GM12878 (cell line): ENCODE measurements at regions not wholly inside any gene's neighbourhood (a gene's known extent, or its start where the extent isn't known, plus 50 kb on each side); places are given as distances from the start of the nearest gene placed in this dataset.

Experiments
- ATAC-seq: fragments of 200-7000 bp; cut with Tn5 transposase; 3 replicates; pipeline ENCODE4 v1.9.1; 2020; ENCODE audit warnings: mild to moderate bottlenecking, moderate library complexity
- BruUV-seq: library from RNA; stranded (reverse); fragments of 400-500 nt; replicated peaks from 2 replicates; lab custom pipeline; 2021; lab: Mats Ljungman, UMichigan
- CTCF ChIA-PET: fragments of 300-600 bp; sonication (Branson Sonifier 250); formaldehyde crosslinking; extraction: SDS; loops from one replicate; lab custom pipeline; 2021; ENCODE audit warnings: inconsistent platforms; lab: Yijun Ruan, JAX
- POLR2A ChIA-PET: fragments of 350-600 bp; formaldehyde crosslinking; extraction: SDS; loops from one replicate; lab custom pipeline; 2021; ENCODE audit warnings: inconsistent platforms; lab: Charles Lee
- RAD21 ChIA-PET: fragments of 300-600 bp; sonication (Branson Sonifier 250); formaldehyde crosslinking; loops from one replicate; lab custom pipeline; 2023; ENCODE audit warnings: antibody characterized with exemption; ENCODE audit not compliant: unreplicated experiment; lab: Charles Lee
- SMC1A ChIA-PET: fragments of 300-600 bp; sonication (Branson Sonifier 250); formaldehyde crosslinking; loops from one replicate; lab custom pipeline; 2023; ENCODE audit not compliant: unreplicated experiment, uncharacterized antibody; lab: Charles Lee
- DNase-seq: peaks from one replicate; pipeline ENCODE4 v3.0.0-alpha.2; 2011; ENCODE audit warnings: low read depth, low spot score
- FAIRE-seq: peaks from 3 replicates; lab custom pipeline; 2011; peaks lifted over from hg19 to GRCh38; lab: Jason Lieb, UNC
- H2AFZ ChIP-seq: 2 replicates; pipeline ENCODE4 v1.6.0; 2011; ENCODE audit warnings: low read depth, low read length, control low read depth; ENCODE audit not compliant: control insufficient read depth
- H3K27ac ChIP-seq: 2 replicates; pipeline ENCODE4 v1.5.1; 2011; ENCODE audit warnings: control low read depth; ENCODE audit not compliant: control insufficient read depth, insufficient read depth
- H3K27me3 ChIP-seq, 2 experiments: replicated peaks in 1 of 2; 2 replicates each; pipeline versions ENCODE4 v1.6.0 to v1.6.1; 2011; ENCODE audit warnings: low read length in 1 of 2; ENCODE audit not compliant: control insufficient read depth in 2 of 2, insufficient read depth in 2 of 2
- H3K36me3 ChIP-seq, 2 experiments: 2 replicates each; pipeline ENCODE4 v1.5.1; 2011; ENCODE audit warnings: low read length in 1 of 2; ENCODE audit not compliant: control insufficient read depth in 2 of 2, insufficient read depth in 2 of 2
- H3K4me1 ChIP-seq: 2 replicates; pipeline ENCODE4 v1.6.1; 2011; ENCODE audit warnings: mild to moderate bottlenecking, low read length, moderate library complexity, mixed read lengths; ENCODE audit not compliant: control insufficient read depth, insufficient read depth
- H3K4me2 ChIP-seq: 2 replicates; pipeline ENCODE4 v1.6.0; 2011; ENCODE audit warnings: control low read depth; ENCODE audit not compliant: control insufficient read depth, insufficient read depth
- H3K4me3 ChIP-seq: fragments of 200-600 bp; sonication (generic); 2 replicates; pipeline ENCODE4 v1.5.1; 2016
- H3K79me2 ChIP-seq: 2 replicates; pipeline ENCODE4 v1.6.0; 2011; ENCODE audit warnings: low read length; ENCODE audit not compliant: control insufficient read depth, insufficient read depth
- H3K9ac ChIP-seq: 2 replicates; pipeline ENCODE4 v1.8.0; 2011; ENCODE audit warnings: low read length, control low read depth, mixed read lengths; ENCODE audit not compliant: control insufficient read depth, insufficient read depth
- H3K9me3 ChIP-seq: replicated peaks from 3 replicates; pipeline ENCODE4 v1.5.1; 2011; ENCODE audit warnings: mild to moderate bottlenecking, low read length; ENCODE audit not compliant: control insufficient read depth, insufficient read depth
- H4K20me1 ChIP-seq: 2 replicates; pipeline ENCODE4 v1.6.0; 2011; ENCODE audit not compliant: control insufficient read depth, insufficient read depth
- CHD2 ChIP-seq: IDR thresholded peaks from 2 replicates; pipeline ENCODE4 v1.6.1; 2011; ENCODE audit warnings: low read depth, low read length, improper control_type of control experiment, borderline replicate concordance
- CHD4 ChIP-seq: fragments of 200-600 bp; sonication (generic); IDR thresholded peaks from 2 replicates; pipeline ENCODE4 v1.6.1; 2016; ENCODE audit warnings: mild to moderate bottlenecking
- ETV6 ChIP-seq, 2 experiments: fragments of 450-650 bp in 1 of 2; IDR thresholded peaks in 1 of 2; conservative IDR thresholded peaks in 1 of 2; 2 replicates each; pipeline ENCODE4 v1.6.1; 2014; ENCODE audit warnings: antibody characterized with exemption in 1 of 2, borderline replicate concordance in 1 of 2, low read depth in 1 of 2, mild to moderate bottlenecking in 1 of 2, moderate library complexity in 1 of 2
- FOXK2 ChIP-seq: fragments of 450-650 bp; IDR thresholded peaks from 2 replicates; pipeline ENCODE4 v1.6.1; 2017; ENCODE audit warnings: mild to moderate bottlenecking, moderate library complexity
- KAT2A ChIP-seq: conservative IDR thresholded peaks from 2 replicates; pipeline ENCODE4 v1.6.1; 2011; ENCODE audit warnings: low read depth, low read length; ENCODE audit not compliant: control insufficient read depth
- RAD51 ChIP-seq: fragments of 450-650 bp; IDR thresholded peaks from 2 replicates; pipeline ENCODE4 v1.6.1; 2016; ENCODE audit warnings: moderate library complexity, mild to moderate bottlenecking, inconsistent platforms
- RBBP5 ChIP-seq: fragments of 200-600 bp; sonication (generic); conservative IDR thresholded peaks from 2 replicates; pipeline ENCODE4 v1.6.1; 2016
- RUNX3 ChIP-seq: IDR thresholded peaks from 2 replicates; pipeline ENCODE4 v1.6.1; 2012; ENCODE audit warnings: low read length, inconsistent platforms
- SP1 ChIP-seq: IDR thresholded peaks from one replicate; pipeline ENCODE4 v1.6.1; 2011; ENCODE audit warnings: low read depth, low read length
- TBL1XR1 ChIP-seq: IDR thresholded peaks from 2 replicates; pipeline ENCODE4 v1.6.1; 2012; ENCODE audit warnings: low read depth, low read length, improper control_type of control experiment
- TCF12 ChIP-seq: IDR thresholded peaks from 2 replicates; pipeline ENCODE4 v1.6.1; 2011; ENCODE audit warnings: low read depth, mild to moderate bottlenecking, low read length
- ZNF24 ChIP-seq: fragments of 450-650 bp; IDR thresholded peaks from 2 replicates; pipeline ENCODE4 v1.6.1; 2017; ENCODE audit warnings: antibody characterized with exemption, mild to moderate bottlenecking
- whole genome bisulfite sequencing: methylation state at CpG from one replicate; pipeline ENCODE4 v1.1.6; 2016; ENCODE audit warnings: low lambda C conversion rate; ENCODE audit not compliant: insufficient replicate concordance, insufficient coverage; ENCODE audit errors: missing lambda C conversion rate; 5-methylcytosine and 5-hydroxymethylcytosine counted together
- in situ Hi-C: fragments of 300-500 bp; cut with MboI; formaldehyde crosslinking; loops from 9 replicates; pipeline ENCODE4 v1.14.3; 2018; ENCODE audit warnings: mixed read lengths
- intact Hi-C: fragments of 100-400 bp; cut with micrococcal nuclease; formaldehyde crosslinking; loops from one replicate; pipeline ENCODE4 v1.14.2; 2022; ENCODE audit not compliant: unreplicated experiment
- TF ChIP-seq, protein P1 (sequence below): IDR thresholded peaks from 2 replicates; pipeline ENCODE4 v1.6.1; 2012; ENCODE audit warnings: low read depth, low read length, improper control_type of control experiment
- TF ChIP-seq, protein P2 (sequence below): fragments of 150-350 bp; IDR thresholded peaks from 2 replicates; pipeline ENCODE4 v1.6.1; 2014; ENCODE audit warnings: mild to moderate bottlenecking, low read depth, low read length
- TF ChIP-seq, protein P3 (sequence below): fragments of 450-650 bp; IDR thresholded peaks from 2 replicates; pipeline ENCODE4 v1.6.1; 2017; ENCODE audit warnings: mild to moderate bottlenecking, moderate library complexity
- TF ChIP-seq, protein P4 (sequence below): fragments of 450-650 bp; IDR thresholded peaks from 2 replicates; pipeline ENCODE4 v1.6.1; 2018; ENCODE audit warnings: mild to moderate bottlenecking, low read depth, moderate library complexity; ENCODE audit not compliant: partially characterized antibody

DNA sequence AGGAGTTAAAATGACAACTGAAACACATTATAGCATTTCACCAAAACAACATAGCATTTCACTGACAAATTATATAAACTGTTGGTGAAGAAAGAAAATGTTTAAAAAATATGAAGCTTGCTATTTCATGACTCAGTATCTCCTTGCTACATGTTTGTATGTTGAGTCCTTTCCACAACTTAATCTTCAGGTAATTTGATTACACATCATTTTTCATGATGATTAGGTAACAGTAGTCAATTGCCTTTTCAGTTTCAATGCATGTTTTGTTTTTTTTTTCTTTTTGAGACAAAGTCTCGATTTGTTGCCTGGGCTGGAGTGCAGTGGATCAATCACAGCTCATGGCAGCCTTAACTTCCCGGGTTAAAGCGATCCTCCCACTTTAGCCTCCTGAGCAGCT, 177.8 kb upstream of the PMFBP1 start:
- H4K20me1 ChIP-seq = no peaks in the 10 kb centered on the region
- CTCF ChIA-PET = no interaction called here
- 98% methylated on average over 3 of the region's 3 CpGs for WGBS
- H3K27ac ChIP-seq = no peak overlapping the region
- DNase-seq = no peak
- no peak for ATAC-seq
- no peaks in the 10 kb centered on the region for H3K4me1 ChIP-seq
- H3K4me3 ChIP-seq = no peak overlapping the region
- no peaks in the 10 kb centered on the region for H3K27me3 ChIP-seq
- no peak overlapping the region for H2AFZ ChIP-seq
- POLR2A ChIA-PET = interaction anchor here (0.7 kb wide), 1 partner anchor 13 kb away, joined by 5 read pairs; no protein-coding TSS in a partner anchor
- no peaks in the 10 kb centered on the region for H3K79me2 ChIP-seq
- no peaks in the 10 kb centered on the region for H3K9me3 ChIP-seq
- intact Hi-C loops (no loop called here), in situ Hi-C loops (no loop called here)
- SMC1A ChIA-PET = interaction anchor here (0.6 to 1.4 kb wide), 2 partner anchors 9 to 554 kb away, joined by 3 to 4 read pairs; no protein-coding TSS in a partner anchor
- RAD21 ChIA-PET = no interaction called here
- H3K36me3 ChIP-seq = no peaks in the 10 kb centered on the region
- no peak overlapping the region for H3K9ac ChIP-seq
- no TSS peak for BruUV-seq
- H3K4me2 ChIP-seq = no peak overlapping the region
- FAIRE-seq = no peak
- TF ChIP-seq, protein P1, sequence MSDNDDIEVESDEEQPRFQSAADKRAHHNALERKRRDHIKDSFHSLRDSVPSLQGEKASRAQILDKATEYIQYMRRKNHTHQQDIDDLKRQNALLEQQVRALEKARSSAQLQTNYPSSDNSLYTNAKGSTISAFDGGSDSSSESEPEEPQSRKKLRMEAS = no peak
- TF ChIP-seq, protein P2, sequence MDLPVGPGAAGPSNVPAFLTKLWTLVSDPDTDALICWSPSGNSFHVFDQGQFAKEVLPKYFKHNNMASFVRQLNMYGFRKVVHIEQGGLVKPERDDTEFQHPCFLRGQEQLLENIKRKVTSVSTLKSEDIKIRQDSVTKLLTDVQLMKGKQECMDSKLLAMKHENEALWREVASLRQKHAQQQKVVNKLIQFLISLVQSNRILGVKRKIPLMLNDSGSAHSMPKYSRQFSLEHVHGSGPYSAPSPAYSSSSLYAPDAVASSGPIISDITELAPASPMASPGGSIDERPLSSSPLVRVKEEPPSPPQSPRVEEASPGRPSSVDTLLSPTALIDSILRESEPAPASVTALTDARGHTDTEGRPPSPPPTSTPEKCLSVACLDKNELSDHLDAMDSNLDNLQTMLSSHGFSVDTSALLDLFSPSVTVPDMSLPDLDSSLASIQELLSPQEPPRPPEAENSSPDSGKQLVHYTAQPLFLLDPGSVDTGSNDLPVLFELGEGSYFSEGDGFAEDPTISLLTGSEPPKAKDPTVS = no peak
- TF ChIP-seq TCF12 = no peak
- no peak for TF ChIP-seq CHD4
- TF ChIP-seq SP1 = no peak
- TF ChIP-seq, protein P3, sequence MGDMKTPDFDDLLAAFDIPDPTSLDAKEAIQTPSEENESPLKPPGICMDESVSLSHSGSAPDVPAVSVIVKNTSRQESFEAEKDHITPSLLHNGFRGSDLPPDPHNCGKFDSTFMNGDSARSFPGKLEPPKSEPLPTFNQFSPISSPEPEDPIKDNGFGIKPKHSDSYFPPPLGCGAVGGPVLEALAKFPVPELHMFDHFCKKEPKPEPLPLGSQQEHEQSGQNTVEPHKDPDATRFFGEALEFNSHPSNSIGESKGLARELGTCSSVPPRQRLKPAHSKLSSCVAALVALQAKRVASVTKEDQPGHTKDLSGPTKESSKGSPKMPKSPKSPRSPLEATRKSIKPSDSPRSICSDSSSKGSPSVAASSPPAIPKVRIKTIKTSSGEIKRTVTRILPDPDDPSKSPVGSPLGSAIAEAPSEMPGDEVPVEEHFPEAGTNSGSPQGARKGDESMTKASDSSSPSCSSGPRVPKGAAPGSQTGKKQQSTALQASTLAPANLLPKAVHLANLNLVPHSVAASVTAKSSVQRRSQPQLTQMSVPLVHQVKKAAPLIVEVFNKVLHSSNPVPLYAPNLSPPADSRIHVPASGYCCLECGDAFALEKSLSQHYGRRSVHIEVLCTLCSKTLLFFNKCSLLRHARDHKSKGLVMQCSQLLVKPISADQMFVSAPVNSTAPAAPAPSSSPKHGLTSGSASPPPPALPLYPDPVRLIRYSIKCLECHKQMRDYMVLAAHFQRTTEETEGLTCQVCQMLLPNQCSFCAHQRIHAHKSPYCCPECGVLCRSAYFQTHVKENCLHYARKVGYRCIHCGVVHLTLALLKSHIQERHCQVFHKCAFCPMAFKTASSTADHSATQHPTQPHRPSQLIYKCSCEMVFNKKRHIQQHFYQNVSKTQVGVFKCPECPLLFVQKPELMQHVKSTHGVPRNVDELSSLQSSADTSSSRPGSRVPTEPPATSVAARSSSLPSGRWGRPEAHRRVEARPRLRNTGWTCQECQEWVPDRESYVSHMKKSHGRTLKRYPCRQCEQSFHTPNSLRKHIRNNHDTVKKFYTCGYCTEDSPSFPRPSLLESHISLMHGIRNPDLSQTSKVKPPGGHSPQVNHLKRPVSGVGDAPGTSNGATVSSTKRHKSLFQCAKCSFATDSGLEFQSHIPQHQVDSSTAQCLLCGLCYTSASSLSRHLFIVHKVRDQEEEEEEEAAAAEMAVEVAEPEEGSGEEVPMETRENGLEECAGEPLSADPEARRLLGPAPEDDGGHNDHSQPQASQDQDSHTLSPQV = no peak
- TF ChIP-seq, protein P4, sequence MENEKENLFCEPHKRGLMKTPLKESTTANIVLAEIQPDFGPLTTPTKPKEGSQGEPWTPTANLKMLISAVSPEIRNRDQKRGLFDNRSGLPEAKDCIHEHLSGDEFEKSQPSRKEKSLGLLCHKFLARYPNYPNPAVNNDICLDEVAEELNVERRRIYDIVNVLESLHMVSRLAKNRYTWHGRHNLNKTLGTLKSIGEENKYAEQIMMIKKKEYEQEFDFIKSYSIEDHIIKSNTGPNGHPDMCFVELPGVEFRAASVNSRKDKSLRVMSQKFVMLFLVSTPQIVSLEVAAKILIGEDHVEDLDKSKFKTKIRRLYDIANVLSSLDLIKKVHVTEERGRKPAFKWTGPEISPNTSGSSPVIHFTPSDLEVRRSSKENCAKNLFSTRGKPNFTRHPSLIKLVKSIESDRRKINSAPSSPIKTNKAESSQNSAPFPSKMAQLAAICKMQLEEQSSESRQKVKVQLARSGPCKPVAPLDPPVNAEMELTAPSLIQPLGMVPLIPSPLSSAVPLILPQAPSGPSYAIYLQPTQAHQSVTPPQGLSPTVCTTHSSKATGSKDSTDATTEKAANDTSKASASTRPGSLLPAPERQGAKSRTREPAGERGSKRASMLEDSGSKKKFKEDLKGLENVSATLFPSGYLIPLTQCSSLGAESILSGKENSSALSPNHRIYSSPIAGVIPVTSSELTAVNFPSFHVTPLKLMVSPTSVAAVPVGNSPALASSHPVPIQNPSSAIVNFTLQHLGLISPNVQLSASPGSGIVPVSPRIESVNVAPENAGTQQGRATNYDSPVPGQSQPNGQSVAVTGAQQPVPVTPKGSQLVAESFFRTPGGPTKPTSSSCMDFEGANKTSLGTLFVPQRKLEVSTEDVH = no peak
- TF ChIP-seq ETV6 (conservative IDR thresholded peaks at IDR 0.05 in 1 of 2, IDR thresholded peaks at IDR 0.05 in 1 of 2; ENCODE audit: borderline replicate concordance in 1 of 2, low read depth in 1 of 2) = no peak
- no peak for TF ChIP-seq ZNF24
- TF ChIP-seq RBBP5 = no peak
- TF ChIP-seq FOXK2 = no peak
- no peak for TF ChIP-seq KAT2A
- TF ChIP-seq CHD2 = no peak
- TF ChIP-seq TBL1XR1 = no peak
- no peak for TF ChIP-seq RAD51
- TF ChIP-seq RUNX3 = no peak
